ENCODE measurements at regions not wholly inside any gene's neighbourhood (a gene's known extent, or its start where the extent isn't known, plus 50 kb on each side); places are given as distances from the start of the nearest gene placed in this dataset.

GRCh38 chr3:144221761-144222160, 250.1 kb downstream of the DIPK2A start:
- no peaks in the 10 kb centered on the region for H3F3A ChIP-seq (replicated peaks; ENCODE audit: low read depth)
- H3K4me2 ChIP-seq: no peak overlapping the region
- H3K27me3 ChIP-seq (ENCODE audit: insufficient read depth): no peaks in the 10 kb centered on the region
- H3K4me3 ChIP-seq: no peak overlapping the region
- H2AFZ ChIP-seq: 0 out of 2 replicates have a peak overlapping the region, but pooled peaks have one; percentile 2
- H3K36me3 ChIP-seq (ENCODE audit: insufficient read depth): no peaks in the 10 kb centered on the region
- no peak overlapping the region for H3K4me3 Mint-ChIP-seq
- no peaks in the 10 kb centered on the region for H3K9me2 ChIP-seq (ENCODE audit: insufficient read depth)
- H3K4me1 ChIP-seq (ENCODE audit: insufficient read depth): peaks cover 8% of the 10 kb centered on the region; the same call in 1 of the 2 replicates
- H3K9me3 Mint-ChIP-seq: no peaks in the 10 kb centered on the region; the same call in 2 of the 3 replicates
- DNase-seq (ENCODE audit: low spot score) (peak; percentile 47), ATAC-seq (peak; percentile 89)
- H3K27ac ChIP-seq (ENCODE audit: low read depth): no peak overlapping the region
- TF ChIP-seq POLR2AphosphoS5 (IDR thresholded peaks at IDR 0.05; ENCODE audit: low read depth) (no peak), CREB1 (CRISPR knock-in tag; IDR thresholded peaks at IDR 0.05; ENCODE audit: low read depth) (no peak), NANOG (IDR thresholded peaks at IDR 0.05; ENCODE audit: borderline replicate concordance) (no peak), JUNB (IDR thresholded peaks at IDR 0.05; ENCODE audit: unreplicated experiment) (no peak), ZNF462 (CRISPR knock-in tag; IDR thresholded peaks at IDR 0.05) (no peak), CTCF (conservative IDR thresholded peaks at IDR 0.05; ENCODE audit: low read depth in 2 of 2) (no peak)
- H3K27ac Mint-ChIP-seq: peak overlapping the region; percentile 48; the same call in 1 of the 2 replicates
- H3K36me3 Mint-ChIP-seq (ENCODE audit: low read depth): peaks cover 3% of the 10 kb centered on the region; the same call in 1 of the 3 replicates
- H3K79me2 ChIP-seq (replicated peaks; ENCODE audit: insufficient read depth): no peaks in the 10 kb centered on the region
- no peaks in the 10 kb centered on the region for H4K20me1 ChIP-seq (replicated peaks; ENCODE audit: insufficient read depth)
- H3K27me3 Mint-ChIP-seq (ENCODE audit: insufficient read depth, low read depth, poor library complexity): no peaks in the 10 kb centered on the region
- H3K4me1 Mint-ChIP-seq: peaks cover 8% of the 10 kb centered on the region
